Mesendoderm (in vitro differentiated cells): ENCODE measurements at regions not wholly inside any gene's neighbourhood (a gene's known extent, or its start where the extent isn't known, plus 50 kb on each side); places are given as distances from the start of the nearest gene placed in this dataset.

ENCODE experiments used
- DNase-seq: peaks from one replicate; pipeline ENCODE4 v3.0.0; 2013
- H2AK5ac ChIP-seq: 2 replicates; pipeline ENCODE4 v1.6.1; 2013; ENCODE audit warnings: low read length, inconsistent platforms
- H2BK120ac ChIP-seq: 2 replicates; pipeline ENCODE4 v1.6.1; 2013; ENCODE audit warnings: low read depth, mild to moderate bottlenecking, low read length, moderate library complexity, mixed read lengths
- H2BK15ac ChIP-seq: replicated peaks from 2 replicates; pipeline ENCODE4 v1.6.1; 2013; ENCODE audit warnings: low read depth, mild to moderate bottlenecking, moderate library complexity
- H2BK5ac ChIP-seq: 2 replicates; pipeline ENCODE4 v1.6.1; 2013; ENCODE audit warnings: low read length, inconsistent platforms
- H3K18ac ChIP-seq: 2 replicates; pipeline ENCODE4 v1.6.1; 2013; ENCODE audit warnings: mild to moderate bottlenecking, low read length, mixed read lengths
- H3K23ac ChIP-seq: one replicate; pipeline ENCODE4 v1.6.1; 2013; ENCODE audit warnings: low read length
- H3K27ac ChIP-seq: 2 replicates; pipeline ENCODE4 v1.5.1; 2013; ENCODE audit warnings: low read depth, mild to moderate bottlenecking, inconsistent platforms, low read length, moderate library complexity
- H3K27me3 ChIP-seq: 2 replicates; pipeline ENCODE4 v1.6.1; 2013; ENCODE audit warnings: low read length, control low read depth, mild to moderate bottlenecking, inconsistent platforms; ENCODE audit not compliant: insufficient read depth, poor library complexity
- H3K36me3 ChIP-seq: 2 replicates; pipeline ENCODE4 v1.6.1; 2013; ENCODE audit warnings: low read length, inconsistent platforms; ENCODE audit not compliant: control insufficient read depth, insufficient read depth
- H3K4ac ChIP-seq: one replicate; pipeline ENCODE4 v1.6.1; 2013; ENCODE audit warnings: low read depth, mild to moderate bottlenecking, low read length, moderate library complexity
- H3K4me1 ChIP-seq: 2 replicates; pipeline ENCODE4 v1.6.1; 2013; ENCODE audit warnings: low read depth, low read length, inconsistent platforms; ENCODE audit not compliant: control insufficient read depth
- H3K4me2 ChIP-seq: 2 replicates; pipeline ENCODE4 v1.6.1; 2013; ENCODE audit warnings: low read length
- H3K4me3 ChIP-seq: 2 replicates; pipeline ENCODE4 v1.5.1; 2013; ENCODE audit warnings: mild to moderate bottlenecking, low read length
- H3K56ac ChIP-seq: one replicate; pipeline ENCODE4 v1.6.1; 2013; ENCODE audit warnings: low read length
- H3K79me1 ChIP-seq: 2 replicates; pipeline ENCODE4 v1.6.1; 2013; ENCODE audit warnings: low read length, inconsistent platforms
- H3K79me2 ChIP-seq: 2 replicates; pipeline ENCODE4 v1.6.1; 2013; ENCODE audit warnings: mild to moderate bottlenecking, low read length; ENCODE audit not compliant: control insufficient read depth, insufficient read depth
- H3K9ac ChIP-seq: 2 replicates; pipeline ENCODE4 v1.6.1; 2013; ENCODE audit warnings: low read length, inconsistent platforms
- H4K5ac ChIP-seq: one replicate; pipeline ENCODE4 v1.6.1; 2013; ENCODE audit warnings: low read length
- H4K8ac ChIP-seq: one replicate; pipeline ENCODE4 v1.6.1; 2013; ENCODE audit warnings: low read depth, mild to moderate bottlenecking, control low read depth, low read length, moderate library complexity
- WGBS: extraction: QIAGEN DNeasy Blood & Tissue Kit; methylation state at CpG from one replicate; pipeline ENCODE4 v1.1.7; 2013; ENCODE audit warnings: low lambda C conversion rate, missing lambda C conversion rate; ENCODE audit not compliant: insufficient coverage; ENCODE audit errors: extremely low coverage; 5-methylcytosine and 5-hydroxymethylcytosine counted together

GRCh38 chr1:67482733-67483482 is 52.7 kb upstream of the SERBP1 start:
- Histone ChIP-seq H2BK120ac (no peak overlapping the region), H3K4ac (no peak overlapping the region), H3K56ac (no peak overlapping the region), H3K4me3 (no peak overlapping the region), H3K27me3 (no peaks in the 10 kb centered on the region), H2BK15ac (no peak overlapping the region), H4K8ac (no peak overlapping the region), H3K4me1 (no peaks in the 10 kb centered on the region), H2AK5ac (no peak overlapping the region), H4K5ac (no peak overlapping the region), H2BK5ac (no peak overlapping the region), H3K27ac (no peak overlapping the region), H3K36me3 (no peaks in the 10 kb centered on the region), H3K4me2 (no peak overlapping the region), H3K23ac (no peak overlapping the region), H3K79me2 (no peaks in the 10 kb centered on the region), H3K9ac (no peak overlapping the region), H3K79me1 (no peaks in the 10 kb centered on the region), H3K18ac (no peak overlapping the region)
- DNase-seq, result no peak
- WGBS, result no CpG with 5 or more reads among the region's 7 CpGs

- WGBS, result no CpG with 5 or more reads among the region's 2 CpGs
- no peak for DNase-seq
- Histone ChIP-seq H3K4me1 (no peaks in the 10 kb centered on the region), H3K4me2 (no peak overlapping the region), H3K23ac (no peak overlapping the region), H3K4me3 (no peak overlapping the region), H3K9ac (no peak overlapping the region), H3K36me3 (no peaks in the 10 kb centered on the region), H3K79me2 (no peaks in the 10 kb centered on the region), H3K79me1 (no peaks in the 10 kb centered on the region), H3K4ac (no peak overlapping the region), H3K56ac (no peak overlapping the region), H4K8ac (no peak overlapping the region), H3K18ac (no peak overlapping the region), H2BK15ac (no peak overlapping the region), H2AK5ac (no peak overlapping the region), H3K27ac (no peak overlapping the region), H4K5ac (no peak overlapping the region), H2BK120ac (no peak overlapping the region), H2BK5ac (no peak overlapping the region), H3K27me3 (no peaks in the 10 kb centered on the region)
Observed at GRCh38 chr1:67484492-67484891, 54.3 kb upstream of the SERBP1 start.

- no peaks in the 10 kb centered on the region for H3K4me1 ChIP-seq
- H3K4me2 ChIP-seq, result no peak overlapping the region
- H2BK5ac ChIP-seq, result no peak overlapping the region
- no peak overlapping the region for H3K18ac ChIP-seq
- no CpG with 5 or more reads among the region's 3 CpGs for WGBS
- H3K23ac ChIP-seq, result no peak overlapping the region
- no peak overlapping the region for H3K27ac ChIP-seq
- H4K8ac ChIP-seq, result no peak overlapping the region
- no peak overlapping the region for H3K9ac ChIP-seq
- H3K79me2 ChIP-seq, result no peaks in the 10 kb centered on the region
- H3K4me3 ChIP-seq, result no peak overlapping the region
- H3K4ac ChIP-seq, result no peak overlapping the region
- no peak overlapping the region for H3K56ac ChIP-seq
- no peak overlapping the region for H2BK120ac ChIP-seq
- no peak for DNase-seq
- H2AK5ac ChIP-seq, result no peak overlapping the region
- no peaks in the 10 kb centered on the region for H3K27me3 ChIP-seq
- no peaks in the 10 kb centered on the region for H3K79me1 ChIP-seq
- no peak overlapping the region for H2BK15ac ChIP-seq
- H4K5ac ChIP-seq, result no peak overlapping the region
- no peaks in the 10 kb centered on the region for H3K36me3 ChIP-seq
Observed at GRCh38 chr1:67485046-67485811, 55.0 kb upstream of the SERBP1 start.

- no peak overlapping the region for H3K4ac ChIP-seq
- H3K9ac ChIP-seq, result no peak overlapping the region
- WGBS, result no CpG with 5 or more reads among the region's 1 CpG
- H2BK5ac ChIP-seq, result no peak overlapping the region
- no peak overlapping the region for H2AK5ac ChIP-seq
- H3K27ac ChIP-seq, result no peak overlapping the region
- no peak overlapping the region for H3K23ac ChIP-seq
- H3K56ac ChIP-seq, result no peak overlapping the region
- H2BK120ac ChIP-seq, result no peak overlapping the region
- H4K5ac ChIP-seq, result no peak overlapping the region
- no peaks in the 10 kb centered on the region for H3K27me3 ChIP-seq
- H3K18ac ChIP-seq, result no peak overlapping the region
- H3K79me2 ChIP-seq, result no peaks in the 10 kb centered on the region
- H4K8ac ChIP-seq, result no peak overlapping the region
- H3K4me1 ChIP-seq, result no peaks in the 10 kb centered on the region
- H2BK15ac ChIP-seq, result no peak overlapping the region
- peak; percentile 54 for DNase-seq
- H3K36me3 ChIP-seq, result no peaks in the 10 kb centered on the region
- H3K79me1 ChIP-seq, result no peaks in the 10 kb centered on the region
- H3K4me2 ChIP-seq, result no peak overlapping the region
- H3K4me3 ChIP-seq, result no peak overlapping the region
Observed at GRCh38 chr1:67489643-67490042, 59.4 kb upstream of the SERBP1 start.

DNA sequence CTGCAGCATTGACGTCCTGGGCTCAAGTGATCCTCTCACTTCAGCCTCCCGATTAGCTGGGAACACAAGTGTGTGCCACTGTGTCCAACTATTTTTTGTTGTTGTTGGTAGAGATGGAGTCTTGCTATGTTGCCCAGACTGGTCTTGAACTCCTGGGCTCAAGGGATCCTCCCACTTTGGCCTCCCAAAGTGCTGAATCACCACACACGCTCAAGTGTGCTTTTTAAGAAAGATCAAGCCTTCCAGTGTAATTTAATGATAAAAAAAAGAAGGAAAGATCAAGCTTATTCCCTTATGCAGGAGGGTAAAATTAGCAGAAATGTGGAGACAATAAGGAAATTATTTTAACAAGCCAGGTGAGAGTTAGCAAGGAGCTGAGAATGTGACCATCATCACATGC is 61.1 kb upstream of the SERBP1 start:
- Histone ChIP-seq H4K8ac (no peak overlapping the region), H3K36me3 (no peaks in the 10 kb centered on the region), H3K23ac (no peak overlapping the region), H3K4ac (no peak overlapping the region), H3K4me2 (no peak overlapping the region), H3K9ac (no peak overlapping the region), H3K56ac (no peak overlapping the region), H3K4me1 (no peaks in the 10 kb centered on the region), H3K18ac (no peak overlapping the region), H2BK5ac (no peak overlapping the region), H3K27me3 (no peaks in the 10 kb centered on the region), H4K5ac (no peak overlapping the region), H3K79me1 (no peaks in the 10 kb centered on the region), H2BK120ac (no peak overlapping the region), H3K27ac (no peak overlapping the region), H2BK15ac (no peak overlapping the region), H2AK5ac (no peak overlapping the region), H3K4me3 (no peak overlapping the region), H3K79me2 (no peaks in the 10 kb centered on the region)
- no peak for DNase-seq
- no CpG with 5 or more reads among the region's 3 CpGs for WGBS
